Retinal pigment epithelial cell (primary cell): ENCODE measurements at regions not wholly inside any gene's neighbourhood (a gene's known extent, or its start where the extent isn't known, plus 50 kb on each side); places are given as distances from the start of the nearest gene placed in this dataset.
"Not testable (repeated sequence)": the region's sequence is repeated elsewhere in the genome, so short reads cannot be mapped to it uniquely, and the experiment has no call there.

Source experiments
- DNase-seq: peaks from one replicate; pipeline ENCODE4 v3.0.0-alpha.2; 2010; ENCODE audit warnings: low read depth
- H3K4me3 ChIP-seq: 2 replicates; pipeline ENCODE4 v1.5.1; 2011; ENCODE audit warnings: mild to moderate bottlenecking, low read length, control low read depth, moderate library complexity
- CTCF ChIP-seq: conservative IDR thresholded peaks from 2 replicates; pipeline ENCODE4 v1.5.1; 2011; ENCODE audit warnings: low read depth, low read length, control low read depth, inconsistent platforms

- H3K4me3 ChIP-seq: no peak overlapping the region
- TF ChIP-seq CTCF: no peak
- no peak for DNase-seq
Observed at GRCh38 chr5:60538426-60538825, 161.5 kb downstream of the DEPDC1B start.

DNA sequence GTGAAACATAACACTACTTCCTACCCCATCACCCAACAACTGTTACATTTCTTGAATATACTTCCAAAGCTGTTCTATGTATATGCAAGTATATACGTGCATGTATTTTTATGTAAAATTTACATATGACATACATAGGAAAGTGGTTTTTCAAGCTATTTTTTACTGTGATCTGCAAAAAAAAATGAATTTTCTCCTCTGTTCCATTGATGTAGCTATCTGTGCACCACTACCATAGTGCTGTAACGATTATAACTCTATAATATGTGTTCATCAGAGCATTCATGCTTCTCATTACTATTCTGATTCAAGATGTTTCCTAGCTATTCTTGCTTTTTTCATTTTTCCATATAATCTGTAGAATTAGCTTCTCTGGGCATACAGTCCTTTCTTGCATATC, 164.0 kb downstream of the DEPDC1B start:
- no peak for TF ChIP-seq CTCF
- DNase-seq: no peak
- no peak overlapping the region for H3K4me3 ChIP-seq

- DNase-seq: no peak
- no peak overlapping the region for H3K4me3 ChIP-seq
- no peak for TF ChIP-seq CTCF
Observed at GRCh38 chr5:60535198-60535597, 164.8 kb downstream of the DEPDC1B start.

- DNase-seq: no peak
- no peak overlapping the region for H3K4me3 ChIP-seq
Observed at GRCh38 chr5:60533789-60534188, 166.2 kb downstream of the DEPDC1B start.

GRCh38 chr5:60532796-60533195, 167.2 kb downstream of the DEPDC1B start:
- not testable (repeated sequence) for H3K4me3 ChIP-seq, DNase-seq

More at GRCh38 chr5:60533789-60534188, 166.2 kb downstream of the DEPDC1B start:
- TF ChIP-seq CTCF: no peak

DNA sequence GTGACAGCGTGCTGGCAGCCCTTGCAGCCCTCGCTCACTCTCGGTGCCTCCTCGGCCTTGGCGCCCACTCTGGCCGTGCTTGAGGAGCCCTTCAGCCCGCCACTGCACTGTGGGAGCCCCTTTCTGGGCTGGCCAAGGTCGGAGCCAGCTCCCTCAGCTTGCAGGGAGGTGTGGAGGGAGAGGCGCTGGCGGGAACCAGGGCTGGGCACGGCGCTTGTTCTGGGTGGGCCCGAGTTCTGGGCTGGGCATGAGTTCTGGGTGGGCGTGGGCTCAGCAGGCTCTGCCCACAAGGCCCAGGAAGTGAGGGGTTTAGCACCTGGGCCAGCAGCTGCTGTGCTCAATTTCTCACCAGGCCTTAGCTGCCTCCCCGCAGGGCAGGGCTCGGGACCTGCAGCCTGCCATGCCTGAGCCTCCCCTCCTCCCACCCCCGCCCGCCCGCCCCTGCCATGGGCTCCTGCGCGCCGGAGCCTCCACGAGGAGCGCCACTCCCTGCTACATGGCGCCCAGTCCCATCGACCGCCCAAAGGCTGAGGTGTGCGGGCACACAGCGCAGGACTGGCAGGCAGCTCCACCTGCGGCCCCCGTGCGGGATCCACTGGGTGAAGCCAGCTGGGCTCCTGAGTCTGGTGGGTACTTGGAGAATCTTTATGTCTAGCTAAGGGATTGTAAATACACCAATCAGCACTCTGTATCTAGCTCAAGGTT, 169.7 kb downstream of the DEPDC1B start:
- DNase-seq, H3K4me3 ChIP-seq: not testable (repeated sequence)

- no peak overlapping the region for H3K4me3 ChIP-seq
- no peak for DNase-seq
- no peak for TF ChIP-seq CTCF
Observed at GRCh38 chr5:60529001-60529400, 171.0 kb downstream of the DEPDC1B start.

DNA sequence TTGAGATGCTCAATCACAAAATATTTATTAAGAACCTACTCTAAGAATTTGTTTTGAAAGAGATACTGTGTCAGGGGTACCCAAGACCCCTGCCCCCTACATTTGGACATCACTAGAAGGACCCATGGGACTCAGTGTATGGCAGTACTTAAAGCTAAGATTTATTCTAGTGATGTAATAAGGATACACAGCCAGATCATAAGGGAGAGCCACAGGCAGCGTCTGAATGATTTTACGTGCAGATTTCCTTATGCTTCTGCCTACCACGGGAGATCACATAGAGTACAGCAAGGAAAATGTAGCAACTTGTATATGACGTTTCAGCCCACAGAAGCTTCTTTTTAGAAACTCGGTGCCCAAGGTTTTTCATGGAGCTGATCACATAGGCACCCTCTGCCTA, 172.9 kb downstream of the DEPDC1B start:
- H3K4me3 ChIP-seq: no peak overlapping the region
- no peak for DNase-seq
- TF ChIP-seq CTCF: no peak
